ENCODE measurements at regions not wholly inside any gene's neighbourhood (a gene's known extent, or its start where the extent isn't known, plus 50 kb on each side); places are given as distances from the start of the nearest gene placed in this dataset.
A peak's percentile ranks its signal among the peaks of the same experiment; 100 is the strongest.

GRCh38 chr2:7574385-7574784 lies 657.2 kb downstream of the RNF144A start:
- no peak for DNase-seq
- Mint-ChIP-seq H3K4me3 (no peak overlapping the region), H3K27ac (peak overlapping the region in 2 of 10 donors; percentile 39 to 52), H3K4me1 (peaks cover 27 to 47% (median 40%) of the 10 kb centered on the region in 4 donors), H3K27me3 (no peaks in the 10 kb centered on the region), H3K36me3 (peaks cover 0 to 26% (median 21%) of the 10 kb centered on the region in 3 donors), H3K9me3 (peaks cover 8 to 33% (median 22%) of the 10 kb centered on the region in 9 donors)
- POLR2A ChIA-PET = interaction anchor here (0.6 kb wide), 1 partner anchor 143 kb away, joined by 4 read pairs; no protein-coding TSS in a partner anchor
- ATAC-seq = no peak

DNA sequence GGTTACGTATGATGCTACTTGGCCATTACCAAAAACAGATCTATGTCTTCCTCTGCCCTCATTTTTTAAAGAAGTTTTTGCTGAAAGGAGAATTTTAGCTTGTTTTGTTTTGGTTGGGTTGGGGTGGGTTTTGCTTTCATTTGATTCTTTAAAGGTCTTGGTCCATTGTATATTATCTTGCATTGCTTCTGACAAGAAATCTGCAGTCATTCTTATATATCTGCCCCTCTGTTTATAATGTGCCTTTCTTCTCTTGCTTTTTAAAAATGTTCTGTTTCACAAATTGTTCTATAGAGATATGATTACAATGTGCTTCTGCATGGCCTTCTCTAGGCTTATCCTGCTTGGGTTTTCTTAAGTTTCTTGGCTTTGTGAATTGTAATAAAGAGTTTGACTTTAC lies 660.6 kb downstream of the RNF144A start:
- no peak overlapping the region for H3K4me3 Mint-ChIP-seq
- no peaks in the 10 kb centered on the region for H3K27me3 Mint-ChIP-seq
- DNase-seq = no peak

GRCh38 chr2:7584017-7584416 lies 666.8 kb downstream of the RNF144A start:
- Mint-ChIP-seq H3K36me3 (peaks cover 0 to 11% (median 7%) of the 10 kb centered on the region in 3 donors), H3K4me3 (no peak overlapping the region), H3K27ac (no peak overlapping the region), H3K4me1 (peaks cover 5 to 26% (median 7%) of the 10 kb centered on the region in 4 donors), H3K27me3 (no peaks in the 10 kb centered on the region), H3K9me3 (peaks cover 0 to 11% (median 5%) of the 10 kb centered on the region in 9 donors)
- no peak for DNase-seq
- POLR2A ChIA-PET = no interaction called here
- ATAC-seq = no peak

More for the DNA sequence above, 660.6 kb downstream of the RNF144A start:
- Mint-ChIP-seq H3K4me1 (peaks cover 5 to 30% (median 17%) of the 10 kb centered on the region in 4 donors), H3K27ac (no peak overlapping the region), H3K36me3 (peaks cover 0 to 31% (median 25%) of the 10 kb centered on the region in 3 donors), H3K9me3 (peaks cover 9 to 30% (median 25%) of the 10 kb centered on the region in 9 donors)
- ATAC-seq = no peak
- POLR2A ChIA-PET = interaction anchor here (1.4 kb wide), 1 partner anchor 10 kb away, joined by 3 read pairs; no protein-coding TSS in a partner anchor

GRCh38 chr2:7586898-7587297 lies 669.7 kb downstream of the RNF144A start:
- Mint-ChIP-seq H3K4me1 (peaks cover 5 to 35% (median 12%) of the 10 kb centered on the region in 4 donors), H3K36me3 (peaks cover 0 to 2% (median 0%) of the 10 kb centered on the region in 3 donors), H3K27me3 (no peaks in the 10 kb centered on the region), H3K4me3 (no peak overlapping the region), H3K9me3 (peaks cover 0 to 3% (median 0%) of the 10 kb centered on the region in 9 donors), H3K27ac (peak overlapping the region in 1 of 10 donors; percentile 15)
- no peak for ATAC-seq
- DNase-seq = no peak
- POLR2A ChIA-PET = no interaction called here

DNA sequence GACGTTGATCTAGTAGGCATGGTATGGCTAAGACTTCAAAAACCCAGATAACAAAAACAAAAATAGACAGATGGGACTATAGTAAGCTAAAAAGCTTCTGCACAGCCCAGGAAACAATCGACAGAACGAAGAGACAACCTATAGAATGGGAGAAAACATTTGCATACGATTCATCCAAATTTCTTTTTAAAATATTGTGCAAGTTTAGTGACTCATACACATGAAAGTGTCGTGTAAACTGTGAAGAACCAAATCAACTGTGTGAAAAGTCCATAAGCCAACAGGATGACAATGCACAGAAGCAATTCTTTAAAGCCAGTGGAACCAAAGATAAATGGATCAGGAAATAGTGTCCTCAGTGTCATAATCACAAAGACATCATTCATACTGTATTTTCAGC lies 671.1 kb downstream of the RNF144A start:
- POLR2A ChIA-PET = no interaction called here
- peaks cover 6 to 39% (median 19%) of the 10 kb centered on the region in 4 donors for H3K4me1 Mint-ChIP-seq
- peak overlapping the region in 1 of 10 donors; percentile 20 for H3K27ac Mint-ChIP-seq
- H3K27me3 Mint-ChIP-seq = no peaks in the 10 kb centered on the region
- H3K9me3 Mint-ChIP-seq = peaks cover 0 to 3% (median 0%) of the 10 kb centered on the region in 9 donors
- no peak overlapping the region for H3K4me3 Mint-ChIP-seq
- no peak for ATAC-seq
- no peak for DNase-seq
- peaks cover 0 to 2% (median 0%) of the 10 kb centered on the region in 3 donors for H3K36me3 Mint-ChIP-seq

DNA sequence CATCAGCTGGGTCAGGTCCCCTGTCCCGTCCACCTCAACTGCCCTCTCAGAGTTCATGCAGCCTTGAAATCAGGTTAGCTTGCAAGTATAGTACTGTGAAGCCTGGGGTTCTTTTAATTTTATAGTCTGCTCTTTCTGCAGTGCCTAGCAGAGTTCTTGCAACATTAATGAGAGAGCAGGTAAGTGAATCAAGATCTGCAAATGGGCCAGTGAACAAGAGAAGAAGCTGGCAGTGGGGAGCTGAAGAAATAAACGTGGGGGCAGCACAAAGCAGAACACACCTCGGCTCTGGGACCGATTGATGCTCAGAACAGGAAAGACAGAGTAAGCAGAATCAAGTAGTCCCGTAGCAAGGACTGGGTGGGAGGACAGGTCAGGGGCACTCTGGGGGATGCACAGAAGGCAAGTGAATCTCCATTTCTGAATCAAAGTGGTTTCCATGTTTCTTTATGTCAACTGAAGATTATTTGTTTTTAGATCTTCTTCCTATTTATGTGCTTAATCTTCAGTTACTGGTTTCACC lies 675.5 kb downstream of the RNF144A start:
- DNase-seq (no peak), ATAC-seq (peak; percentile 29 to 60)
- Mint-ChIP-seq H3K36me3 (no peaks in the 10 kb centered on the region), H3K4me3 (peak overlapping the region in 3 of 10 donors; percentile 26 to 34 (median 29)), H3K4me1 (peaks cover 8 to 34% (median 18%) of the 10 kb centered on the region in 4 donors), H3K9me3 (peaks cover 0 to 3% (median 0%) of the 10 kb centered on the region in 9 donors), H3K27ac (peak overlapping the region in 5 of 10 donors; percentile 6 to 89 (median 51)), H3K27me3 (no peaks in the 10 kb centered on the region)
- POLR2A ChIA-PET = interaction anchor here (0.5 to 0.8 kb wide), 3 partner anchors 19 to 163 kb away, joined by 3 to 7 read pairs (median 4); no protein-coding TSS in a partner anchor

DNA sequence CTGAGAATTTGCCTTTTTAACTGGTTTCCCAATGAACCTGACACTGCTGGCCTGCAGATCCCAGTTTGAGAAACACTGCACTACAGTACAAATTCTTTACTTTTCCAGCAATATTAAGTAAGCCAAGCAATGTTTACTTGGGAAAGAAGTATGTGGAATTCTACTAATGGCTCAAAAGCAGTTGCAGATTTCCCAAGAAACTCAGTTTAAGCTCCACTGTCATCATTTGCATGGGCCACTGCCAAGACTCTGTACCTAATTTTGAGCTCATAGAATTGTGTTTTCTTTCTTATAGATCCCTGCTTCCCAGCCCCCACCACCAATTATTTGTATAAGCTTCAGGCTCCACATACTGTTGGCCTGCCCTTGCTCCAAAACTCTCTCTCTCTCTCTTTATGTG lies 676.1 kb downstream of the RNF144A start:
- Mint-ChIP-seq H3K36me3 (no peaks in the 10 kb centered on the region), H3K4me1 (peaks cover 7 to 29% (median 16%) of the 10 kb centered on the region in 4 donors), H3K4me3 (no peak overlapping the region), H3K9me3 (no peaks in the 10 kb centered on the region), H3K27me3 (no peaks in the 10 kb centered on the region), H3K27ac (no peak overlapping the region)
- POLR2A ChIA-PET = interaction anchor here (0.8 to 1.2 kb wide), 3 partner anchors 78 to 165 kb away, joined by 3 to 4 read pairs (median 3); no protein-coding TSS in a partner anchor
- DNase-seq (no peak), ATAC-seq (no peak)

DNA sequence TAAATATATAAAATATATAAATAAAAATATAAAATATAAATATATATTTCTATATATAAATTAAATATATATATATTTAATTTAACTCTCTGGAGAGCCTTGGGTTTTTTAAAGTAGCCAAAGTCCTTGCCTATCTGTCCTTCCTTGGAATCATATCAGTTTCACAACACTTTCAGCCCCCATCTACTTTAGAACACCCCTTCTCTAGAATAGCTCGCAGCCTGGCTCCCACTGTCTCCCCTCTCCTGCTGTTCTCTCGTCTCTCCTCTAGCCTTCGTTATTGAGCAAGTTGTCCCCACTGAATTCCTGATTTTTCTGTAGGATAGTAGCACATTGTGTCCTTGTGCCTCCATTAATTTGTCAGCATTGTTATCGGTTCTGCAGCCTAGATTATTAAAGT lies 677.0 kb downstream of the RNF144A start:
- Mint-ChIP-seq H3K4me1 (peaks cover 7 to 29% (median 16%) of the 10 kb centered on the region in 4 donors), H3K9me3 (no peaks in the 10 kb centered on the region), H3K27me3 (no peaks in the 10 kb centered on the region), H3K27ac (no peak overlapping the region), H3K4me3 (no peak overlapping the region), H3K36me3 (no peaks in the 10 kb centered on the region)
- ATAC-seq (no peak), DNase-seq (no peak)
- POLR2A ChIA-PET = interaction anchor here (0.9 to 1.2 kb wide), 2 partner anchors 77 to 166 kb away, joined by 3 read pairs; no protein-coding TSS in a partner anchor

DNA sequence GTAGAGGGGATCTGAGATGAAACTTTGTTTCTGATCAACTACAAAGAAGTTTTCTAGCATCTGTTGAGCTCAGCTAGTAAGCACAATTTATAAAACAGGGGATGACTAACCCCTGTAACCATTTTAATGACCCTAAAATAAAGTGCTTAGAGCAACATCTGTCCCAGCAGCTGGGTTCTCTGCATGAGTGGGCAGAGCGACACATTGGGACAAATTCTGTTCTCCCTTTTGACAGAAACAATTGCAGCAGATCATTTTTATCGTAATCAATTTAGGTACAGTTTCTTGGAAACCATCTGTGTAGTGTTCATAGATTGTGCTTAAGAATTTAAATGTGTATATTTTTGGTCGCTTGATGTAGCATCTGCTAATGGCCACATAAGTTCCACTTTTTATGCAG lies 678.0 kb downstream of the RNF144A start:
- peaks cover 7 to 29% (median 16%) of the 10 kb centered on the region in 4 donors for H3K4me1 Mint-ChIP-seq
- ATAC-seq = no peak
- H3K4me3 Mint-ChIP-seq = no peak overlapping the region
- no peaks in the 10 kb centered on the region for H3K27me3 Mint-ChIP-seq
- H3K9me3 Mint-ChIP-seq = peaks cover 0 to 8% (median 0%) of the 10 kb centered on the region in 9 donors
- no peak overlapping the region for H3K27ac Mint-ChIP-seq
- POLR2A ChIA-PET = no interaction called here
- no peak for DNase-seq
- peaks cover 0 to 5% (median 0%) of the 10 kb centered on the region in 3 donors for H3K36me3 Mint-ChIP-seq

- H3K27ac Mint-ChIP-seq = no peak overlapping the region
- H3K36me3 Mint-ChIP-seq = peaks cover 0 to 5% (median 0%) of the 10 kb centered on the region in 3 donors
- no peaks in the 10 kb centered on the region for H3K27me3 Mint-ChIP-seq
- POLR2A ChIA-PET = no interaction called here
- ATAC-seq (no peak), DNase-seq (no peak)
- no peak overlapping the region for H3K4me3 Mint-ChIP-seq
- H3K9me3 Mint-ChIP-seq = peaks cover 0 to 9% (median 0%) of the 10 kb centered on the region in 9 donors
- H3K4me1 Mint-ChIP-seq = peaks cover 0 to 2% (median under 1%) of the 10 kb centered on the region in 4 donors
Measured at GRCh38 chr2:7598402-7598801, 681.2 kb downstream of the RNF144A start.

DNA sequence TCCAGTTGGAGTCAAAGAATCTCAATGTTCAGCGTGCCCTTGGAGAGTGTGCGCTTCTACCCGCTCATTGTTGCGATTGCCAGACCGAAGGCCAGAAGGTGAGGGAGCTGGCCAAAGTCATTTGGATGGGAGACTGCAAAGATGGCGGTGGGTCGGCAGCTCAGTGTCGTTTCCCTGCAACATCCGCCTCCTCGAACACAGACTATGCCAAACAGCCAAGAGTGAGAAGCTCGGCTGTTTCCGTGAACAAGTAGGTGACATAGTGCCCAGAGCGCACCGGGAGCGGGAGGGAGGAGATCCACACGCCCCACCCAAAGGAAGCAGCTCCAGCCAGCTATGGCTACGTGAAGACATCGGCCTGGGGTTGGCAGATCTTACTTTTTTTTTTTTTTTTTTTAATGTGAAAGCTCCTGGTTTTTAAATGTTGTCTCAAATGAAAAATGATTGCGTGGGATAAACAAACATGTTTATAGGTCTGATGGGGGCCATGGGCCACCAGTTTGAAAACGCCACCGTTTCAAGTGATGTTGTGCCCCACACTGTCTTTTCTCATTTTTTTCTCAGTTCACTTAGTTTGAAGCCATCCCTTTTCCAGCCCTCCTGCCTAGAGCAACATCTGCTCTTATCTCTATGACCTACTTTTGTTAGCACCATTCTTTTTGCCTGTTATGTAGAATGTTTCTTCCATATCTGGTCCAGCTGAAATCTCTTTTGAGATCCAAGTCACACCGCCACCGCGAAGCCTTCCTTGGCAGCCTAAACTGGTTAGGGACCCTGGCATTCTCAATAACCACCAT lies 682.4 kb downstream of the RNF144A start:
- H3K4me3 Mint-ChIP-seq = no peak overlapping the region
- ATAC-seq (no peak), DNase-seq (no peak)
- peak overlapping the region in 1 of 10 donors; percentile 58 for H3K27ac Mint-ChIP-seq
- peaks cover 0 to 5% (median 0%) of the 10 kb centered on the region in 3 donors for H3K36me3 Mint-ChIP-seq
- peaks cover 0 to 2% (median 0%) of the 10 kb centered on the region in 4 donors for H3K4me1 Mint-ChIP-seq
- H3K9me3 Mint-ChIP-seq = peaks cover 0 to 9% (median 0%) of the 10 kb centered on the region in 9 donors
- POLR2A ChIA-PET = interaction anchor here (0.5 kb wide), 1 partner anchor 143 kb away, joined by 3 read pairs; no protein-coding TSS in a partner anchor
- no peaks in the 10 kb centered on the region for H3K27me3 Mint-ChIP-seq

- Mint-ChIP-seq H3K36me3 (peaks cover 0 to 5% (median 0%) of the 10 kb centered on the region in 3 donors), H3K27ac (no peak overlapping the region), H3K4me1 (peaks cover 0 to 2% (median under 1%) of the 10 kb centered on the region in 4 donors), H3K4me3 (no peak overlapping the region), H3K9me3 (peaks cover 0 to 9% (median 0%) of the 10 kb centered on the region in 9 donors), H3K27me3 (no peaks in the 10 kb centered on the region)
- no peak for ATAC-seq
- POLR2A ChIA-PET = interaction anchor here (0.5 kb wide), 1 partner anchor 48 kb away, joined by 3 read pairs; no protein-coding TSS in a partner anchor
- DNase-seq = no peak
Measured at GRCh38 chr2:7601990-7602389, 684.8 kb downstream of the RNF144A start.
